Fibroblast of lung (primary cell): ENCODE measurements at regions not wholly inside any gene's neighbourhood (a gene's known extent, or its start where the extent isn't known, plus 50 kb on each side); places are given as distances from the start of the nearest gene placed in this dataset.
A peak's percentile ranks its signal among the peaks of the same experiment; 100 is the strongest.

Experiments
- DNase-seq, 2 donors: peaks; one replicate each; pipeline versions ENCODE4 v3.0.0 to v3.0.0-alpha.2; 2010; ENCODE audit warnings: low read depth in 2 of 2
- H2AFZ ChIP-seq: 2 replicates; pipeline ENCODE4 v1.5.1; 2012; ENCODE audit warnings: low read length, control low read depth, inconsistent platforms
- H3K27ac ChIP-seq: 2 replicates; pipeline ENCODE4 v1.5.1; 2011; ENCODE audit warnings: low read length, control low read depth; ENCODE audit not compliant: insufficient read depth
- H3K27me3 ChIP-seq: 2 replicates; pipeline ENCODE4 v1.5.1; 2011; ENCODE audit warnings: mild to moderate bottlenecking, low read length; ENCODE audit not compliant: control insufficient read depth, insufficient read depth
- H3K36me3 ChIP-seq: 2 replicates; pipeline ENCODE4 v1.5.1; 2011; ENCODE audit warnings: low read length; ENCODE audit not compliant: control insufficient read depth, insufficient read depth
- H3K4me1 ChIP-seq: 2 replicates; pipeline ENCODE4 v1.5.1; 2011; ENCODE audit warnings: low read length; ENCODE audit not compliant: control insufficient read depth, insufficient read depth; ENCODE audit errors: extremely low read depth
- H3K4me2 ChIP-seq: 2 replicates; pipeline ENCODE4 v1.5.1; 2011; ENCODE audit warnings: low read length, control low read depth; ENCODE audit not compliant: insufficient read depth; ENCODE audit errors: extremely low read depth
- H3K4me3 ChIP-seq, 4 experiments: fragments of 200-600 bp in 1 of 4; sonication (generic) in 1 of 4; replicated peaks in 1 of 4; 2 replicates each; pipeline ENCODE4 v1.5.1; 2011 to 2016; ENCODE audit warnings: low read length in 4 of 4, low read depth in 3 of 4, mild to moderate bottlenecking in 3 of 4, control low read depth in 2 of 4, inconsistent platforms in 1 of 4, mixed read lengths in 1 of 4; ENCODE audit not compliant: insufficient read depth in 1 of 4; ENCODE audit errors: control extremely low read depth in 1 of 4
- H3K79me2 ChIP-seq: 2 replicates; pipeline ENCODE4 v1.5.1; 2012; ENCODE audit warnings: mild to moderate bottlenecking, low read length, inconsistent platforms; ENCODE audit not compliant: control insufficient read depth, insufficient read depth
- H3K9ac ChIP-seq: 2 replicates; pipeline ENCODE4 v1.5.1; 2011; ENCODE audit warnings: mild to moderate bottlenecking, low read length, control low read depth; ENCODE audit not compliant: insufficient read depth
- H3K9me3 ChIP-seq: 2 replicates; pipeline ENCODE4 v1.5.1; 2012; ENCODE audit warnings: low read depth, low read length; ENCODE audit not compliant: control insufficient read depth, insufficient read depth
- H4K20me1 ChIP-seq: 2 replicates; pipeline ENCODE4 v1.5.1; 2011; ENCODE audit warnings: low read length; ENCODE audit not compliant: control insufficient read depth, insufficient read depth; ENCODE audit errors: extremely low read depth
- CTCF ChIP-seq, 2 donors: IDR thresholded peaks in 1 of 2; conservative IDR thresholded peaks in 1 of 2; 1 replicate in 1 of 2; 2 replicates in 1 of 2; pipeline ENCODE4 v1.5.1; 2011 to 2012; ENCODE audit warnings: low read length in 2 of 2, control low read depth in 1 of 2, inconsistent platforms in 1 of 2, low read depth in 1 of 2, mild to moderate bottlenecking in 1 of 2
- EZH2 ChIP-seq: IDR thresholded peaks from 2 replicates; pipeline ENCODE4 v1.5.1; 2012; ENCODE audit warnings: low read length, control low read depth, mild to moderate bottlenecking; ENCODE audit errors: missing control alignments

GRCh38 chr2:180513389-180513788 lies 467.0 kb upstream of the UBE2E3 start:
- Histone ChIP-seq H3K36me3 (no peaks in the 10 kb centered on the region), H3K79me2 (no peaks in the 10 kb centered on the region), H3K9ac (no peak overlapping the region), H3K4me2 (no peak overlapping the region), H3K27ac (no peak overlapping the region), H4K20me1 (no peaks in the 10 kb centered on the region), H3K9me3 (no peaks in the 10 kb centered on the region), H3K27me3 (no peaks in the 10 kb centered on the region), H3K4me1 (no peaks in the 10 kb centered on the region), H3K4me3 (no peak overlapping the region), H2AFZ (no peak overlapping the region)
- no peak for DNase-seq
- TF ChIP-seq CTCF (conservative IDR thresholded peaks at IDR 0.05 in 1 of 2, IDR thresholded peaks at IDR 0.05 in 1 of 2; ENCODE audit: low read depth in 1 of 2, low read length in 2 of 2) (no peak), EZH2 (no peak)

- no peak overlapping the region for H3K27ac ChIP-seq
- no peak for DNase-seq
- H3K36me3 ChIP-seq: no peaks in the 10 kb centered on the region
- H2AFZ ChIP-seq: no peak overlapping the region
- no peak overlapping the region for H3K4me2 ChIP-seq
- no peaks in the 10 kb centered on the region for H3K4me1 ChIP-seq
- no peak overlapping the region for H3K4me3 ChIP-seq
- H3K79me2 ChIP-seq: no peaks in the 10 kb centered on the region
- H3K9me3 ChIP-seq: no peaks in the 10 kb centered on the region
- TF ChIP-seq EZH2: no peak
- TF ChIP-seq CTCF (conservative IDR thresholded peaks at IDR 0.05 in 1 of 2, IDR thresholded peaks at IDR 0.05 in 1 of 2; ENCODE audit: low read depth in 1 of 2, low read length in 2 of 2): no peak
- no peak overlapping the region for H3K9ac ChIP-seq
- no peaks in the 10 kb centered on the region for H4K20me1 ChIP-seq
- H3K27me3 ChIP-seq: no peaks in the 10 kb centered on the region
These were observed 471.9 kb upstream of the UBE2E3 start for GRCh38 chr2:180508458-180508857.

GRCh38 chr2:180507028-180507427 lies 473.4 kb upstream of the UBE2E3 start:
- no peak overlapping the region for H3K9ac ChIP-seq
- H3K79me2 ChIP-seq: no peaks in the 10 kb centered on the region
- no peak for TF ChIP-seq CTCF (conservative IDR thresholded peaks at IDR 0.05 in 1 of 2, IDR thresholded peaks at IDR 0.05 in 1 of 2; ENCODE audit: low read depth in 1 of 2, low read length in 2 of 2)
- no peak for TF ChIP-seq EZH2
- no peak overlapping the region for H3K4me3 ChIP-seq
- no peaks in the 10 kb centered on the region for H4K20me1 ChIP-seq
- no peaks in the 10 kb centered on the region for H3K4me1 ChIP-seq
- no peak overlapping the region for H2AFZ ChIP-seq
- H3K27me3 ChIP-seq: no peaks in the 10 kb centered on the region
- no peak overlapping the region for H3K4me2 ChIP-seq
- peak in 1 of 2 donors; percentile 26 for DNase-seq
- no peak overlapping the region for H3K27ac ChIP-seq
- H3K36me3 ChIP-seq: no peaks in the 10 kb centered on the region
- H3K9me3 ChIP-seq: no peaks in the 10 kb centered on the region
